NCI-H1048 (cell line): ENCODE measurements at regions not wholly inside any gene's neighbourhood (a gene's known extent, or its start where the extent isn't known, plus 50 kb on each side); places are given as distances from the start of the nearest gene placed in this dataset.
"Not testable (repeated sequence)": the region's sequence is repeated elsewhere in the genome, so short reads cannot be mapped to it uniquely, and the experiment has no call there.

ENCODE experiments used
- DNase-seq: peaks from one replicate; lab custom pipeline; 2025; lab: John Stamatoyannopoulos, UW

- no peak for DNase-seq
Observed at GRCh38 chr13:43946281-43946680, 66.6 kb downstream of the LACC1 start.

GRCh38 chr13:43947897-43948458, 68.3 kb downstream of the LACC1 start:
- no peak for DNase-seq

GRCh38 chr13:43953370-43953769, 73.7 kb downstream of the LACC1 start:
- no peak for DNase-seq

- not testable (repeated sequence) for DNase-seq
Observed at GRCh38 chr13:43956975-43957374, 77.3 kb downstream of the LACC1 start.

- no peak for DNase-seq
Observed at GRCh38 chr13:43959291-43959690, 79.6 kb downstream of the LACC1 start.

- DNase-seq, result no peak
Observed at GRCh38 chr13:43961909-43962308, 82.2 kb downstream of the LACC1 start.

- DNase-seq, result no peak
Observed at GRCh38 chr13:43963726-43964125, 84.0 kb downstream of the LACC1 start.

GRCh38 chr13:43964698-43965458, 85.2 kb downstream of the LACC1 start:
- DNase-seq, result no peak

GRCh38 chr13:43965459-43965845, 85.7 kb downstream of the LACC1 start:
- DNase-seq, result no peak

GRCh38 chr13:43968251-43968942, 88.7 kb downstream of the LACC1 start:
- DNase-seq, result not testable (repeated sequence)

GRCh38 chr13:43968943-43969690, 89.4 kb downstream of the LACC1 start:
- DNase-seq, result not testable (repeated sequence)

GRCh38 chr13:43969919-43970318, 90.2 kb downstream of the LACC1 start:
- not testable (repeated sequence) for DNase-seq

- not testable (repeated sequence) for DNase-seq
Observed at GRCh38 chr13:43970520-43971242, 91.0 kb downstream of the LACC1 start.

GRCh38 chr13:43971324-43971723, 91.6 kb downstream of the LACC1 start:
- not testable (repeated sequence) for DNase-seq

GRCh38 chr13:43977911-43978310, 98.2 kb downstream of the LACC1 start:
- no peak for DNase-seq

- DNase-seq, result no peak
Observed at GRCh38 chr13:43978688-43979087, 99.0 kb downstream of the LACC1 start.

GRCh38 chr13:43979492-43979891, 99.8 kb downstream of the LACC1 start:
- DNase-seq, result no peak

GRCh38 chr13:43980587-43980986, 100.9 kb downstream of the LACC1 start:
- DNase-seq, result no peak

- no peak for DNase-seq
Observed at GRCh38 chr13:43981091-43981490, 101.4 kb downstream of the LACC1 start.

GRCh38 chr13:43981512-43982301, 102.0 kb downstream of the LACC1 start:
- no peak for DNase-seq

- DNase-seq, result no peak
Observed at GRCh38 chr13:43983373-43983772, 103.7 kb downstream of the LACC1 start.
